ENCODE measurements at regions not wholly inside any gene's neighbourhood (a gene's known extent, or its start where the extent isn't known, plus 50 kb on each side); places are given as distances from the start of the nearest gene placed in this dataset.

- H3K4me1 ChIP-seq (ENCODE audit: control insufficient read depth, insufficient read depth, low read length) = no peaks in the 10 kb centered on the region
- in situ Hi-C loops (cut with HindIII; ENCODE audit: low pct_unique_long_range_greater_than_20kb, low sequenced_read_pairs) = no loop called here
- BruUV-seq (replicated peaks) = no TSS peak
- intact Hi-C loops (cut with micrococcal nuclease; ENCODE audit: unreplicated experiment) = no loop called here
- DNase-seq (ENCODE audit: low read depth, low spot score) (no peak), ATAC-seq (no peak)
- H3K27ac ChIP-seq (ENCODE audit: low read length) = no peak overlapping the region
- no peak overlapping the region for H3K4me3 ChIP-seq (ENCODE audit: low read depth in 2 of 2, low read length in 2 of 2)
- ChIA-PET CTCF (no interaction called here), POLR2A (no interaction called here)
- no peaks in the 10 kb centered on the region for H3K27me3 ChIP-seq (ENCODE audit: control insufficient read depth, insufficient read depth, low read length)
- no peaks in the 10 kb centered on the region for H3K9me3 ChIP-seq (ENCODE audit: control insufficient read depth, insufficient read depth, low read depth, low read length)
- no peak for TF ChIP-seq REST (IDR thresholded peaks at IDR 0.05; ENCODE audit: insufficient read depth in 1 of 2, low read depth in 2 of 2, low read length in 1 of 2)
- no peak for TF ChIP-seq TCF7L2 (IDR thresholded peaks at IDR 0.05; ENCODE audit: low read depth, low read length)
- no peak for TF ChIP-seq CTCF (IDR thresholded peaks at IDR 0.05)
- TF ChIP-seq SIN3A (IDR thresholded peaks at IDR 0.05; ENCODE audit: borderline replicate concordance, insufficient read depth, low read depth, low read length) = no peak
- TF ChIP-seq POLR2AphosphoS5 (IDR thresholded peaks at IDR 0.05; ENCODE audit: low read depth, low read length) = no peak
- no peaks in the 10 kb centered on the region for H3K36me3 ChIP-seq (ENCODE audit: control insufficient read depth, insufficient read depth, low read length)
Observed at GRCh38 chr3:24981924-24982323, 446.1 kb upstream of the RARB start.

- DNase-seq (ENCODE audit: low read depth, low spot score) = no peak
- in situ Hi-C loops (cut with HindIII; ENCODE audit: low pct_unique_long_range_greater_than_20kb, low sequenced_read_pairs) (no loop called here), intact Hi-C loops (cut with micrococcal nuclease; ENCODE audit: unreplicated experiment) (no loop called here)
- H3K4me1 ChIP-seq (ENCODE audit: control insufficient read depth, insufficient read depth, low read length) = no peaks in the 10 kb centered on the region
- H3K36me3 ChIP-seq (ENCODE audit: control insufficient read depth, insufficient read depth, low read length) = no peaks in the 10 kb centered on the region
- no peak for TF ChIP-seq REST (IDR thresholded peaks at IDR 0.05; ENCODE audit: insufficient read depth in 1 of 2, low read depth in 2 of 2, low read length in 1 of 2)
- no peak for TF ChIP-seq CTCF (IDR thresholded peaks at IDR 0.05)
- TF ChIP-seq POLR2AphosphoS5 (IDR thresholded peaks at IDR 0.05; ENCODE audit: low read depth, low read length) = no peak
- TF ChIP-seq TCF7L2 (IDR thresholded peaks at IDR 0.05; ENCODE audit: low read depth, low read length) = no peak
- TF ChIP-seq SIN3A (IDR thresholded peaks at IDR 0.05; ENCODE audit: borderline replicate concordance, insufficient read depth, low read depth, low read length) = no peak
- ChIA-PET POLR2A (no interaction called here), CTCF (no interaction called here)
- H3K27ac ChIP-seq (ENCODE audit: low read length) = no peak overlapping the region
- H3K27me3 ChIP-seq (ENCODE audit: control insufficient read depth, insufficient read depth, low read length) = no peaks in the 10 kb centered on the region
- no TSS peak for BruUV-seq (replicated peaks)
- no peak overlapping the region for H3K4me3 ChIP-seq (ENCODE audit: low read depth in 2 of 2, low read length in 2 of 2)
- H3K9me3 ChIP-seq (ENCODE audit: control insufficient read depth, insufficient read depth, low read depth, low read length) = no peaks in the 10 kb centered on the region
- ATAC-seq = no peak
Observed at GRCh38 chr3:24985668-24986067, 442.4 kb upstream of the RARB start.
